Progenitor cell of endocrine pancreas (in vitro differentiated cells): ENCODE measurements at regions not wholly inside any gene's neighbourhood (a gene's known extent, or its start where the extent isn't known, plus 50 kb on each side); places are given as distances from the start of the nearest gene placed in this dataset.
A peak's percentile ranks its signal among the peaks of the same experiment; 100 is the strongest.

ENCODE experiments used
- DNase-seq: peaks from one replicate; pipeline ENCODE4 v3.0.0; 2021; ENCODE audit warnings: low spot score; ENCODE audit not compliant: unreplicated experiment
- H3K27ac Mint-ChIP-seq: 2 replicates; pipeline ENCODE4 v1.8.0; 2021; ENCODE audit warnings: mild to moderate bottlenecking, moderate library complexity, mixed read lengths
- H3K27me3 Mint-ChIP-seq: 2 replicates; pipeline ENCODE4 v1.8.0; 2021; ENCODE audit warnings: mixed read lengths
- H3K36me3 Mint-ChIP-seq: 2 replicates; pipeline ENCODE4 v1.8.0; 2022; ENCODE audit warnings: mixed read lengths; ENCODE audit not compliant: insufficient read depth
- H3K4me1 Mint-ChIP-seq: 2 replicates; pipeline ENCODE4 v1.8.0; 2021; ENCODE audit warnings: low read depth, mixed read lengths
- H3K4me3 Mint-ChIP-seq: 2 replicates; pipeline ENCODE4 v1.8.0; 2021; ENCODE audit warnings: low read depth, mild to moderate bottlenecking, moderate library complexity, mixed read lengths
- H3K9me3 Mint-ChIP-seq: 2 replicates; pipeline ENCODE4 v1.8.0; 2021; ENCODE audit warnings: low read depth, mixed read lengths
- CTCF ChIP-seq: fragments of 200-600 bp; sonication (generic); IDR thresholded peaks from one replicate; pipeline ENCODE4 v1.5.0; 2021; ENCODE audit warnings: antibody characterized with exemption, mild to moderate bottlenecking; ENCODE audit not compliant: unreplicated experiment

- peaks cover 5% of the 10 kb centered on the region for H3K27me3 Mint-ChIP-seq
- no peak overlapping the region for H3K4me3 Mint-ChIP-seq
- H3K36me3 Mint-ChIP-seq: no peaks in the 10 kb centered on the region
- DNase-seq: no peak
- no peak overlapping the region for H3K27ac Mint-ChIP-seq
- H3K4me1 Mint-ChIP-seq: peaks cover 2% of the 10 kb centered on the region
- H3K9me3 Mint-ChIP-seq: no peaks in the 10 kb centered on the region
- peak; percentile 20 for TF ChIP-seq CTCF
Measured at GRCh38 chr5:38734353-38734752, 111.5 kb upstream of the OSMR start.

GRCh38 chr5:38736089-38736488, 109.7 kb upstream of the OSMR start:
- no peaks in the 10 kb centered on the region for H3K9me3 Mint-ChIP-seq
- H3K4me3 Mint-ChIP-seq: no peak overlapping the region
- no peak overlapping the region for H3K27ac Mint-ChIP-seq
- H3K4me1 Mint-ChIP-seq: peaks cover 6% of the 10 kb centered on the region
- H3K36me3 Mint-ChIP-seq: no peaks in the 10 kb centered on the region
- no peak for DNase-seq
- peaks cover 5% of the 10 kb centered on the region for H3K27me3 Mint-ChIP-seq
- no peak for TF ChIP-seq CTCF

GRCh38 chr5:38737976-38738375, 107.8 kb upstream of the OSMR start:
- peaks cover 5% of the 10 kb centered on the region for H3K27me3 Mint-ChIP-seq
- no peak for DNase-seq
- H3K27ac Mint-ChIP-seq: no peak overlapping the region
- H3K9me3 Mint-ChIP-seq: peaks cover 3% of the 10 kb centered on the region
- no peaks in the 10 kb centered on the region for H3K36me3 Mint-ChIP-seq
- H3K4me1 Mint-ChIP-seq: peaks cover 6% of the 10 kb centered on the region
- TF ChIP-seq CTCF: no peak
- no peak overlapping the region for H3K4me3 Mint-ChIP-seq

GRCh38 chr5:38739011-38739704, 106.7 kb upstream of the OSMR start:
- TF ChIP-seq CTCF: no peak
- Mint-ChIP-seq H3K36me3 (peaks cover 3% of the 10 kb centered on the region), H3K27ac (no peak overlapping the region), H3K27me3 (peaks cover 5% of the 10 kb centered on the region), H3K4me1 (peaks cover 6% of the 10 kb centered on the region), H3K9me3 (peaks cover 12% of the 10 kb centered on the region), H3K4me3 (no peak overlapping the region)
- DNase-seq: no peak

- H3K36me3 Mint-ChIP-seq: peaks cover 3% of the 10 kb centered on the region
- no peak overlapping the region for H3K27ac Mint-ChIP-seq
- TF ChIP-seq CTCF: no peak
- H3K9me3 Mint-ChIP-seq: peaks cover 12% of the 10 kb centered on the region
- peaks cover 5% of the 10 kb centered on the region for H3K27me3 Mint-ChIP-seq
- no peak for DNase-seq
- H3K4me3 Mint-ChIP-seq: no peak overlapping the region
- peaks cover 6% of the 10 kb centered on the region for H3K4me1 Mint-ChIP-seq
Measured at GRCh38 chr5:38739705-38740045, 106.1 kb upstream of the OSMR start.
